Body of pancreas (tissue), 4 donors: ENCODE measurements at regions not wholly inside any gene's neighbourhood (a gene's known extent, or its start where the extent isn't known, plus 50 kb on each side); places are given as distances from the start of the nearest gene placed in this dataset.

Experiments used
- ATAC-seq: fragments of 150-250 bp; one replicate; pipeline ENCODE4 v1.9.1; 2016
- DNase-seq, 4 donors: peaks; one replicate each; pipeline ENCODE4 v3.0.0-alpha.2; 2019
- H3K27ac ChIP-seq, 4 donors: fragments of 200-600 bp; sonication (generic); 1 replicate in 3 of 4; 2 replicates in 1 of 4; pipeline versions ENCODE4 v1.5.1 to v1.6.1; 2016 to 2019; ENCODE audit warnings: mild to moderate bottlenecking in 1 of 4, mixed read lengths in 1 of 4, moderate library complexity in 1 of 4
- H3K27me3 ChIP-seq, 2 donors: fragments of 200-600 bp; sonication (generic); one replicate each; pipeline ENCODE4 v1.6.0; 2016; ENCODE audit warnings: mild to moderate bottlenecking in 1 of 2
- H3K36me3 ChIP-seq, 2 donors: fragments of 200-600 bp; sonication (generic); replicated peaks in 1 of 2; 2 replicates each; pipeline ENCODE4 v1.5.1; 2016; ENCODE audit warnings: low read depth in 2 of 2; ENCODE audit not compliant: insufficient read depth in 1 of 2
- H3K4me1 ChIP-seq: fragments of 200-600 bp; sonication (generic); one replicate; pipeline ENCODE4 v1.6.0; 2016
- H3K4me3 ChIP-seq, 2 donors: fragments of 200-600 bp; sonication (generic); 1 replicate in 1 of 2; 2 replicates in 1 of 2; pipeline ENCODE4 v1.5.1; 2016 to 2019
- H3K9me3 ChIP-seq, 3 donors: fragments of 200-600 bp; sonication (generic); 1 replicate in 2 of 3; 2 replicates in 1 of 3; pipeline ENCODE4 v1.5.1; 2016
- POLR2A ChIP-seq, 3 donors: fragments of 450-650 bp; IDR thresholded peaks; one replicate each; pipeline ENCODE4 v1.6.1; 2016; ENCODE audit warnings: antibody characterized with exemption in 3 of 3, mild to moderate bottlenecking in 2 of 3
- WGBS, 2 donors: methylation state at CpG; one replicate each; pipeline ENCODE4 v1.1.5; 2017; 5-methylcytosine and 5-hydroxymethylcytosine counted together
- intact Hi-C: fragments of 100-400 bp; cut with DNase I; formaldehyde crosslinking; loops from one replicate; pipeline ENCODE4 v1.15.1; 2023
- TF ChIP-seq, protein P1 (sequence below), 7 experiments: fragments of 450-650 bp in 4 of 7; fragments of 200-600 bp in 3 of 7; sonication (generic) in 3 of 7; IDR thresholded peaks; one replicate each; pipeline ENCODE4 v1.5.1; 2016 to 2019; ENCODE audit warnings: antibody characterized with exemption in 7 of 7

DNA sequence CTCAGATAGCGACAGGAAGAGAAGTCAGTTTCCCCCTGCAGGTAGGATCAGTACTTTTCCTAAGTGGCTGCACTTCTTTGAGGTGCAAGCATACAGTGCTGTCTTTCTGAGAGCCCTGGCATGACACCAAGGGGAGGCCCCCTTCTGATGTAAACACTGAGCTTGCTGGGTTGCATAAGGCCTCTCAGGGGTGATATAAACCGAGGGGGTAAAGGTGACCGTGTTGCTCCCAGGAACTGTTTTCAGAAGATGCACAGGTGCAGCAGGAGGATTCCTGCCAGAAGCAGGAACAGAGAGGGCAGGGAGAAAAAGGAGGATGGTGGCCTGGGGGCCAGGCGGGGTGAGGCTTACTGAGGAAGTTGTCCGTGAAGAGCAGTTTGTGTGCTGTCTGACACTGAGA is 74.0 kb upstream of the ZNF30 start:
- Histone ChIP-seq H3K27ac (no peak overlapping the region), H3K27me3 (no peaks in the 10 kb centered on the region), H3K4me3 (no peak overlapping the region), H3K36me3 (no peaks in the 10 kb centered on the region), H3K4me1 (no peaks in the 10 kb centered on the region), H3K9me3 (no peaks in the 10 kb centered on the region)
- TF ChIP-seq, protein P1, sequence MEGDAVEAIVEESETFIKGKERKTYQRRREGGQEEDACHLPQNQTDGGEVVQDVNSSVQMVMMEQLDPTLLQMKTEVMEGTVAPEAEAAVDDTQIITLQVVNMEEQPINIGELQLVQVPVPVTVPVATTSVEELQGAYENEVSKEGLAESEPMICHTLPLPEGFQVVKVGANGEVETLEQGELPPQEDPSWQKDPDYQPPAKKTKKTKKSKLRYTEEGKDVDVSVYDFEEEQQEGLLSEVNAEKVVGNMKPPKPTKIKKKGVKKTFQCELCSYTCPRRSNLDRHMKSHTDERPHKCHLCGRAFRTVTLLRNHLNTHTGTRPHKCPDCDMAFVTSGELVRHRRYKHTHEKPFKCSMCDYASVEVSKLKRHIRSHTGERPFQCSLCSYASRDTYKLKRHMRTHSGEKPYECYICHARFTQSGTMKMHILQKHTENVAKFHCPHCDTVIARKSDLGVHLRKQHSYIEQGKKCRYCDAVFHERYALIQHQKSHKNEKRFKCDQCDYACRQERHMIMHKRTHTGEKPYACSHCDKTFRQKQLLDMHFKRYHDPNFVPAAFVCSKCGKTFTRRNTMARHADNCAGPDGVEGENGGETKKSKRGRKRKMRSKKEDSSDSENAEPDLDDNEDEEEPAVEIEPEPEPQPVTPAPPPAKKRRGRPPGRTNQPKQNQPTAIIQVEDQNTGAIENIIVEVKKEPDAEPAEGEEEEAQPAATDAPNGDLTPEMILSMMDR (IDR thresholded peaks at IDR 0.05) = no peak
- no peak for TF ChIP-seq POLR2A (IDR thresholded peaks at IDR 0.05)
- no peak for ATAC-seq
- 55 to 62% methylated on average over 4 to 5 of the region's 5 CpGs for WGBS, 2 donors
- no peak for DNase-seq
- intact Hi-C loops = no loop called here

DNA sequence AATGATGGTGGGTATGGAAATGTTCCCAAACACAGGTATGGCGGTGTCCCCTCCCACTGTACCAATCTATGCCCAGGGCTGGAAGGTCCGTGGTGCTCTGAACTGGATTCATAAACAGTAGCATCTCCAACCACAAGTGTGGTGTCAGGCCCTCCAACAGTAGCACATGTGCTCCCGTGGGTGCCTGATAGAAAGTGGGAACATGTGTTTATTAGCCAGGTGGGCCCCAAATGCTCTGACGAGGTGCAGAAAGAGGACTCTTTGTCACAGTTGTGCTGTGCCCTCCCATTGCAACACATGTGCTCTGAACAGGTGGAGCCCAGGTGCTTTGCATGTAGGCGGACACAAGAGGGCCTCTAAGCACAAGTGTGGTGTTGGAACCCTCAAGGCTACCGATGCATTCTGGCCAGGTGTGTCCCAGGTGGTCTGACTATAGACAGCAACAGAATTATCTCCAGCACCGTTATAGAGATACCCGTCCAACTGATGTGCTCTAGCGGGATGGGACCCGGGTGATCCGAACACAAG is 75.4 kb upstream of the ZNF30 start:
- Histone ChIP-seq H3K27ac (no peak overlapping the region), H3K4me3 (no peak overlapping the region), H3K4me1 (no peaks in the 10 kb centered on the region), H3K27me3 (no peaks in the 10 kb centered on the region), H3K36me3 (no peaks in the 10 kb centered on the region), H3K9me3 (no peaks in the 10 kb centered on the region)
- intact Hi-C loops = no loop called here
- TF ChIP-seq, protein P1 (IDR thresholded peaks at IDR 0.05) = no peak
- TF ChIP-seq POLR2A (IDR thresholded peaks at IDR 0.05) = no peak
- WGBS, 2 donors = 66 to 87% methylated on average over 3 to 11 of the region's 11 CpGs
- ATAC-seq (no peak), DNase-seq (no peak)

DNA sequence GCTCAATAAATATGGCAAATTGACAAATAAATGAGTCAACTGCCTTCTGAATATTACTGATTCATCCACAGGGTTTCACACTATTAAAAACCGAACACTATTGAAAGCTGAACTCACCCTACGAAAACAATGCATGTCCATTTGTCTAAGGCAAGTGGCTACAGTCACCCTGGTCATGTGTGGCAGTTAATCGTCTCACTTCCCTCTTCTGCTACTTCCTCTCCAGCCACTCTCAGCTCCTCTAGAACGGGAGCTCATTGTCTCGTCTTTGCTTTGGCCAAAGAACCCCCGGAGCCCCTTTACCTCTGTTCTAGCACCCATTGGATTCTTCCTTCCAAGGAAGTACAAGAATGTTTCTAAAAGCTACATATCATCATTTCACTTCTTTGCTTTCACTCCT is 74.4 kb upstream of the ZNF599 start:
- no peaks in the 10 kb centered on the region for H3K36me3 ChIP-seq
- intact Hi-C loops = no loop called here
- 66 to 72% methylated on average over 6 of the region's 6 CpGs for WGBS, 2 donors
- no peaks in the 10 kb centered on the region for H3K9me3 ChIP-seq
- no peaks in the 10 kb centered on the region for H3K4me1 ChIP-seq
- H3K27ac ChIP-seq = no peak overlapping the region
- DNase-seq (no peak), ATAC-seq (no peak)
- H3K27me3 ChIP-seq = no peaks in the 10 kb centered on the region
- no peak for TF ChIP-seq POLR2A (IDR thresholded peaks at IDR 0.05)
- TF ChIP-seq, protein P1 (IDR thresholded peaks at IDR 0.05) = no peak
- no peak overlapping the region for H3K4me3 ChIP-seq

DNA sequence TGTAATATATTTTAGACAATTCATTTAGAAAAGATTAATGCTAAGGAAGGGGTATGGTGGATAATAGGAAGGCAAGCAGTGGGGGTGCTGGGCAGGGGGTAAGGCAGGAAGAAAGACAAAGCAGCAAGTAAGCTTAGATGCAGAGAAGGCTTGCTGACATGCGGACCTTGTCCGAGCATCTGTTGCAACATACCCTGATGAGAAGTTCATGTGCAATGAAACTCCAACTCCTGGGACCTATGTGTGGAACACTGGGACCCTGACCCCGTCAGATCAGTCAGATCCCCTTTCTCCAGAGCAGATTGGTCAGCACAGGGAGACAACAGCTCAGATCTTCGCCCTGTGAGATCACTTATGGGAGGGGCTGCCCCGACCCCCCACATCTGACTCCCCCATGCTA is 71.3 kb upstream of the ZNF599 start:
- Histone ChIP-seq H3K36me3 (no peaks in the 10 kb centered on the region), H3K4me1 (no peaks in the 10 kb centered on the region), H3K9me3 (no peaks in the 10 kb centered on the region), H3K4me3 (no peak overlapping the region), H3K27ac (no peak overlapping the region), H3K27me3 (no peaks in the 10 kb centered on the region)
- intact Hi-C loops = no loop called here
- 66 to 74% methylated on average over 5 of the region's 5 CpGs for WGBS, 2 donors
- no peak for ATAC-seq
- no peak for DNase-seq
- no peak for TF ChIP-seq POLR2A (IDR thresholded peaks at IDR 0.05)
- TF ChIP-seq, protein P1 (IDR thresholded peaks at IDR 0.05) = no peak

DNA sequence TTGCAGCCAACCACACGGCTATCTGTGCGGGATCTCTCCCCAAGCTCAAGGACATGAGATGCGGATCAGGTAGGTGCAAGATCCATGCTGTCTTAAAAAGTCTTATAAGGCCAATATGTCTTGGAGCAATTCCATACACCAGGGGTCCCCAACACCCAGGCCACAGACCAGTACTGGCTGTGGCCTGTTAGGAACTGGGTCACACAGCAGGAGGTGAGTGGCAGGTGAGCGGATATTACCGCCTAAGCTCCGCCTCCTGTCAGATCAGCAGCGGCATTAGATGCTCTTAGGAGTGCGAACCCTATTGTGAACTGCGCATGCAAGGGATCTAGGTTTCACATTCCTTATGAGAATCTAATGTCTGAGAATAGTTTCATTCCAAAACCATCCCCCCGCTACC is 68.8 kb upstream of the ZNF599 start:
- H3K4me1 ChIP-seq = peaks cover 10% of the 10 kb centered on the region
- 83 to 84% methylated on average over 10 of the region's 10 CpGs for WGBS, 2 donors
- no peak for ATAC-seq

More for the DNA sequence above, 68.8 kb upstream of the ZNF599 start:
- Histone ChIP-seq H3K27ac (no peak overlapping the region), H3K36me3 (no peaks in the 10 kb centered on the region), H3K27me3 (no peaks in the 10 kb centered on the region), H3K9me3 (no peaks in the 10 kb centered on the region), H3K4me3 (no peak overlapping the region)
- DNase-seq = no peak
- TF ChIP-seq, protein P1 (IDR thresholded peaks at IDR 0.05) = no peak
- TF ChIP-seq POLR2A (IDR thresholded peaks at IDR 0.05) = no peak
- intact Hi-C loops = no loop called here
